HCT116 (cell line): ENCODE measurements at regions not wholly inside any gene's neighbourhood (a gene's known extent, or its start where the extent isn't known, plus 50 kb on each side); places are given as distances from the start of the nearest gene placed in this dataset.
"Not testable (repeated sequence)": the region's sequence is repeated elsewhere in the genome, so short reads cannot be mapped to it uniquely, and the experiment has no call there.

ENCODE experiments used
- ATAC-seq: fragments of 200-7000 bp; cut with Tn5 transposase; 2 replicates; pipeline ENCODE4 v1.9.1; 2020; ENCODE audit warnings: mild to moderate bottlenecking, moderate library complexity
- BruUV-seq: library from RNA; stranded (reverse); fragments of 400-500 nt; replicated peaks from 2 replicates; lab custom pipeline; 2021; lab: Mats Ljungman, UMichigan
- CTCF ChIA-PET: fragments of 300-600 bp; sonication (Branson Sonifier 250); formaldehyde crosslinking; loops from one replicate; lab custom pipeline; 2021; ENCODE audit warnings: antibody characterized with exemption; lab: Charles Lee
- POLR2A ChIA-PET: fragments of 300-600, 350-600 bp; sonication (Branson Sonifier 250); formaldehyde crosslinking; loops from one replicate; lab custom pipeline; 2021; ENCODE audit warnings: antibody characterized with exemption; lab: Charles Lee
- RAD21 ChIA-PET, 2 experiments: fragments of 300-600 bp; sonication (Branson Sonifier 250); formaldehyde crosslinking; loops; one replicate each; lab custom pipeline; 2023; ENCODE audit warnings: low total read pairs in 2 of 2; ENCODE audit not compliant: uncharacterized antibody in 2 of 2, unreplicated experiment in 2 of 2, low non-redundant PET in 1 of 2; lab: Charles Lee
- DNase-seq: peaks from one replicate; pipeline ENCODE4 v3.0.0-alpha.2; 2010; ENCODE audit warnings: low read depth, low spot score
- H2AFZ ChIP-seq: fragments of 200-600 bp; shearing (Covaris generic), sonication (generic); 2 replicates; pipeline ENCODE4 v1.6.1; 2017; ENCODE audit warnings: low read depth, mixed run types, mixed read lengths, antibody characterized with exemption, low read length; ENCODE audit not compliant: poor library complexity, severe bottlenecking
- H3K27ac ChIP-seq: 2 replicates; pipeline ENCODE4 v1.5.1; 2012; ENCODE audit warnings: low read depth, low read length
- H3K27me3 ChIP-seq: fragments of 200-600 bp; sonication (generic); 2 replicates; pipeline ENCODE4 v1.6.1; 2016; ENCODE audit warnings: mixed run types, low read length, mixed read lengths; ENCODE audit not compliant: insufficient read depth
- H3K36me3 ChIP-seq, 2 experiments: fragments of 200-500 bp in 1 of 2; fragments of 200-600 bp in 1 of 2; sonication (Bioruptor generic) in 1 of 2; sonication (generic) in 1 of 2; 2 replicates each; pipeline versions ENCODE4 v1.5.1 to v1.6.1; 2014 to 2016; ENCODE audit warnings: low read length in 2 of 2, inconsistent platforms in 1 of 2, mixed read lengths in 1 of 2, mixed run types in 1 of 2; ENCODE audit not compliant: insufficient read depth in 2 of 2, control insufficient read depth in 1 of 2
- H3K4me1 ChIP-seq, 2 experiments: fragments of 200-600 bp in 1 of 2; sonication (generic) in 1 of 2; 2 replicates each; pipeline versions ENCODE4 v1.5.1 to v1.6.1; 2012 to 2017; ENCODE audit warnings: low read length in 2 of 2, inconsistent platforms in 1 of 2, mild to moderate bottlenecking in 1 of 2, mixed read lengths in 1 of 2, mixed run types in 1 of 2, moderate library complexity in 1 of 2; ENCODE audit not compliant: insufficient read depth in 2 of 2, control insufficient read depth in 1 of 2
- H3K4me2 ChIP-seq: fragments of 200-600 bp; sonication (generic); 2 replicates; pipeline ENCODE4 v1.6.1; 2017; ENCODE audit warnings: mixed run types, low read length, mixed read lengths
- H3K4me3 ChIP-seq, 2 experiments: fragments of 200-600 bp in 1 of 2; sonication (generic) in 1 of 2; replicated peaks in 1 of 2; 2 replicates each; pipeline ENCODE4 v1.5.1; 2011 to 2016; ENCODE audit warnings: low read length in 2 of 2, control low read depth in 1 of 2, low read depth in 1 of 2, mild to moderate bottlenecking in 1 of 2, mixed read lengths in 1 of 2, mixed run types in 1 of 2
- H3K79me2 ChIP-seq: fragments of 200-600 bp; sonication (generic); 2 replicates; pipeline ENCODE4 v1.6.1; 2017; ENCODE audit warnings: mild to moderate bottlenecking, mixed run types, low read length, moderate library complexity, mixed read lengths; ENCODE audit not compliant: insufficient read depth
- H3K9ac ChIP-seq: fragments of 200-600 bp; sonication (generic); 2 replicates; pipeline ENCODE4 v1.6.1; 2016; ENCODE audit warnings: low read length, mixed read lengths
- H3K9me2 ChIP-seq: fragments of 200-600 bp; sonication (generic), shearing (Covaris generic); 2 replicates; pipeline ENCODE4 v1.6.1; 2017; ENCODE audit warnings: mixed run types, mild to moderate bottlenecking, moderate library complexity; ENCODE audit not compliant: insufficient read depth
- H3K9me3 ChIP-seq, 2 experiments: fragments of 200-500 bp in 1 of 2; fragments of 200-600 bp in 1 of 2; sonication (Bioruptor generic) in 1 of 2; sonication (generic) in 1 of 2; 2 replicates each; pipeline ENCODE4 v1.6.1; 2014 to 2017; ENCODE audit warnings: low read length in 2 of 2, mixed read lengths in 2 of 2, inconsistent platforms in 1 of 2, low read depth in 1 of 2, mild to moderate bottlenecking in 1 of 2, mixed run types in 1 of 2, moderate library complexity in 1 of 2; ENCODE audit not compliant: control insufficient read depth in 1 of 2, insufficient read depth in 1 of 2
- H4K20me1 ChIP-seq: fragments of 200-600 bp; sonication (generic), shearing (Covaris generic); 2 replicates; pipeline ENCODE4 v1.6.1; 2017; ENCODE audit warnings: mixed run types, mild to moderate bottlenecking, moderate library complexity; ENCODE audit not compliant: insufficient read depth
- ATF3 ChIP-seq: IDR thresholded peaks from 2 replicates; pipeline ENCODE4 v1.6.1; 2012
- CEBPB ChIP-seq: IDR thresholded peaks from 2 replicates; pipeline ENCODE4 v1.6.1; 2012; ENCODE audit warnings: low read depth
- POLR2A ChIP-seq: IDR thresholded peaks from 2 replicates; pipeline ENCODE4 v1.7.0; 2011; ENCODE audit warnings: borderline replicate concordance; ENCODE audit not compliant: insufficient read depth, insufficient read length; ENCODE audit errors: extremely low read depth
- POLR2AphosphoS5 ChIP-seq: IDR thresholded peaks from 2 replicates; pipeline ENCODE4 v1.6.1; 2011; ENCODE audit warnings: mild to moderate bottlenecking, low read depth, low read length, moderate library complexity
- SP1 ChIP-seq: IDR thresholded peaks from 2 replicates; pipeline ENCODE4 v1.6.1; 2012; ENCODE audit warnings: low read depth
- ZBTB33 ChIP-seq: IDR thresholded peaks from 2 replicates; pipeline ENCODE4 v1.6.1; 2011; ENCODE audit warnings: mild to moderate bottlenecking, low read length, moderate library complexity; ENCODE audit not compliant: insufficient replicate concordance; ENCODE audit errors: extremely low read depth
- ZNF274 ChIP-seq: fragments of 200-500 bp; sonication (Bioruptor generic); IDR thresholded peaks from 2 replicates; pipeline ENCODE4 v1.6.1; 2014; ENCODE audit warnings: mild to moderate bottlenecking, low read depth, low read length, inconsistent platforms
- intact Hi-C: fragments of 100-400 bp; cut with micrococcal nuclease; formaldehyde crosslinking; loops from 2 replicates; pipeline ENCODE4 v1.10.0; 2022

DNA sequence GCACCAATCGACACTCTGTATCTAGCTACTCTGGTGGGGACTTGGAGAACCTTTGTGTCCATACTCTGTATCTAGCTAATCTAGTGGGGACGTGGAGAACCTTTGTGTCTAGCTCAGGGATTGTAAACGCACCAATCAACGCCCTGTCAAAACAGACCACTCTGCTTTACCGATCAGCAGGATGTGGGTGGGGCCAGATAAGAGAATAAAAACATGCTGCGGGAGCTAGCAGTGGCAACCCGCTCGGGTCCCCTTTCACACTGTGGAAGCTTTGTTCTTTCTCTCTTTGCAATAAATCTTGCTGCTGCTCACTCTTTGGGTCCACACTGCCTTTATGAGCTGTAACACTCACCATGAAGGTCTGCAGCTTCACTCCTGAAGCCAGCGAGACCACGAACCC lies 104.0 kb upstream of the JCAD start:
- H3K9ac ChIP-seq, H3K79me2 ChIP-seq, H3K27ac ChIP-seq, H3K36me3 ChIP-seq, RAD21 ChIA-PET, intact Hi-C loops, DNase-seq, ATAC-seq, H3K9me3 ChIP-seq, H3K9me2 ChIP-seq, H3K4me1 ChIP-seq, H4K20me1 ChIP-seq, POLR2A ChIA-PET, H3K4me3 ChIP-seq, H3K27me3 ChIP-seq, H3K4me2 ChIP-seq, CTCF ChIA-PET, BruUV-seq, H2AFZ ChIP-seq: not testable (repeated sequence)

- POLR2A ChIA-PET, DNase-seq, H3K79me2 ChIP-seq, H3K4me3 ChIP-seq, RAD21 ChIA-PET, H3K4me1 ChIP-seq, H3K9ac ChIP-seq, H3K27ac ChIP-seq, H3K9me2 ChIP-seq, H3K36me3 ChIP-seq, intact Hi-C loops, ATAC-seq, BruUV-seq, H2AFZ ChIP-seq, H3K4me2 ChIP-seq, H3K9me3 ChIP-seq, H4K20me1 ChIP-seq, H3K27me3 ChIP-seq, CTCF ChIA-PET: not testable (repeated sequence)
These were observed 103.4 kb upstream of the JCAD start for GRCh38 chr10:30162796-30163195.

- Histone ChIP-seq H3K79me2 (no peaks in the 10 kb centered on the region), H3K9me3 (no peaks in the 10 kb centered on the region), H4K20me1 (no peaks in the 10 kb centered on the region), H3K4me1 (no peaks in the 10 kb centered on the region), H3K4me3 (no peak overlapping the region), H2AFZ (no peak overlapping the region), H3K27me3 (no peaks in the 10 kb centered on the region), H3K4me2 (no peak overlapping the region), H3K9ac (no peak overlapping the region), H3K36me3 (no peaks in the 10 kb centered on the region), H3K27ac (no peak overlapping the region), H3K9me2 (no peaks in the 10 kb centered on the region)
- DNase-seq, result no peak
- ChIA-PET CTCF (no interaction called here), RAD21 (no interaction called here), POLR2A (no interaction called here)
- no peak for ATAC-seq
- intact Hi-C loops, result no loop called here
- BruUV-seq, result no TSS peak
- no peak for TF ChIP-seq SP1
- no peak for TF ChIP-seq ZBTB33
- TF ChIP-seq POLR2AphosphoS5, result no peak
- TF ChIP-seq ATF3, result no peak
- no peak for TF ChIP-seq CEBPB
- no peak for TF ChIP-seq ZNF274
- TF ChIP-seq POLR2A, result no peak
These were observed 101.0 kb upstream of the JCAD start for GRCh38 chr10:30160271-30160982.
